Heart right ventricle (tissue), 16 donors: ENCODE measurements at regions not wholly inside any gene's neighbourhood (a gene's known extent, or its start where the extent isn't known, plus 50 kb on each side); places are given as distances from the start of the nearest gene placed in this dataset.

Experiments used
- ATAC-seq, 8 donors: fragments of 200-7000 bp; cut with Tn5 transposase; one replicate each; pipeline ENCODE4 v1.9.1; 2020; ENCODE audit warnings: mild to moderate bottlenecking in 8 of 8, moderate library complexity in 8 of 8, moderate number of reproducible peaks in 1 of 8
- DNase-seq, 2 donors: peaks; one replicate each; pipeline ENCODE4 v3.0.0-alpha.2; 2020
- H3K27ac ChIP-seq, 10 donors: fragments of 200-600 bp; sonication (generic) in 2 of 10; one replicate each; pipeline versions ENCODE4 v1.5.0 to v1.8.0; 2020 to 2022; ENCODE audit warnings: mild to moderate bottlenecking in 3 of 10
- H3K27me3 ChIP-seq, 7 donors: fragments of 200-600 bp; one replicate each; pipeline ENCODE4 v1.8.0; 2021 to 2022; ENCODE audit warnings: mild to moderate bottlenecking in 2 of 7
- H3K36me3 ChIP-seq, 9 donors: fragments of 200-600 bp; sonication (generic) in 1 of 9; one replicate each; pipeline versions ENCODE4 v1.5.0 to v1.8.0; 2020 to 2022; ENCODE audit warnings: mild to moderate bottlenecking in 2 of 9
- H3K4me1 ChIP-seq, 9 donors: fragments of 200-600 bp; sonication (generic) in 1 of 9; one replicate each; pipeline versions ENCODE4 v1.5.0 to v1.8.0; 2020 to 2022; ENCODE audit warnings: mild to moderate bottlenecking in 4 of 9
- H3K4me3 ChIP-seq, 10 donors: fragments of 200-600 bp; sonication (generic) in 2 of 10; one replicate each; pipeline versions ENCODE4 v1.5.0 to v1.8.0; 2020 to 2022; ENCODE audit warnings: mild to moderate bottlenecking in 7 of 10, moderate library complexity in 2 of 10
- H3K9me3 ChIP-seq, 11 donors: fragments of 200-600 bp in 10 of 11; sonication (generic) in 2 of 11; one replicate each; pipeline versions ENCODE4 v1.5.0 to v1.8.0; 2013 to 2022; ENCODE audit warnings: mild to moderate bottlenecking in 2 of 11, control low read depth in 1 of 11, moderate library complexity in 1 of 11
- CTCF ChIP-seq, 9 donors: fragments of 200-600 bp; sonication (generic) in 2 of 9; IDR thresholded peaks; one replicate each; pipeline versions ENCODE4 v1.5.0 to v1.8.0; 2021 to 2022; ENCODE audit warnings: antibody characterized with exemption in 9 of 9, mild to moderate bottlenecking in 5 of 9, moderate library complexity in 1 of 9
- WGBS, 2 donors: extraction: QIAGEN DNeasy Blood & Tissue Kit; methylation state at CpG; one replicate each; pipeline ENCODE4 v1.1.7; 2013; ENCODE audit warnings: inconsistent platforms in 1 of 2; 5-methylcytosine and 5-hydroxymethylcytosine counted together
- intact Hi-C, 10 donors: fragments of 100-400 bp; cut with DNase I; formaldehyde crosslinking; loops; one replicate each; pipeline versions ENCODE4 v1.11.1 to v1.14.2; 2022
- donor health status: Arrhythmogenic right ventricular cardiomyopathy.
- donor health status: ischemic (EF 13 %, LVEDD 7.1; RV severe dilation, severe dysfunction).
- donor health status: healthy with polysubstance abuse.
- donor health status: DM: no; HTN: yes; CAD: no.
- donor health status: DM: no; HTN: no; CAD: no.
- donor health status: ischemic (EF 25% LVEDD 6.9; RV normal size, moderate dysfunction).
- donor health status: ischemic (EF 25% LVEDD 5.7; RV mildly dilated, moderate dysfunction).
- donor health status: healthy.
- donor health status: DM: yes; HTN: yes; CAD: no.
- donor health status: Ischemic cardiomyopathy.
- donor health status: ischemic (EF 35%, LVEDD 5.7; RV mildly dilated, moderate dysfunction).
- donor health status: nonischemic (EF 11% LVEDD 7.7; RV severe dilation, severe dysfunction).
- donor health status: DM: yes; HTN: yes; CAD: no.
- donor health status: PGD.
- donor health status: ischemic (EF 29% LVEDD 5.4; RV normal size, mild dysfunction).
- donor health status: nonischemic (EF 23%, LVEDD 6.1; RV moderate dilation, normal function).

DNA sequence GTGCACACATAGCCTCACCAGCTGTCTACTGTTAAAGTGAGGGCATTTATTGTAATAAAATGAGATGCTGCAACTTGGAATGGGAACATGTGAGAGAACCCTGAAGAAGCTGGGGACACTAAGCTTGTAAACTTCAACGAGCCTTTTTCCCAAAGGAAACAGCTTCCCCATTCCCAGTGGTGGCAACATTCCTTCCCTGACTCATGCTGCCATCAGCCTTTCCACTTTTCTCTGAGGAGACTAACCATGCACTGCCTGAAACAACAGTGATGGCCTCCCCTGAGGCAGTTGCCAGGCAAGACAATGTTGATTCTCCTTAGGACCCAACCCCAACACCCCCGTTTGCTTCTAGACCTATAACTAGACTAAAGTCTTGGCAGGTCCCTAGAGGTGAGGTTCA is 928.3 kb downstream of the GLUD2 start:
- intact Hi-C loops: no loop called here
- 63 to 74% methylated on average over 2 of the region's 2 CpGs for WGBS, 2 donors
- Histone ChIP-seq H3K9me3 (peaks cover 0 to 33% (median 0%) of the 10 kb centered on the region in 11 donors), H3K4me3 (no peak overlapping the region), H3K36me3 (no peaks in the 10 kb centered on the region), H3K27ac (no peak overlapping the region), H3K27me3 (no peaks in the 10 kb centered on the region), H3K4me1 (no peaks in the 10 kb centered on the region)
- no peak for DNase-seq
- TF ChIP-seq CTCF (IDR thresholded peaks at IDR 0.05): no peak
- no peak for ATAC-seq

DNA sequence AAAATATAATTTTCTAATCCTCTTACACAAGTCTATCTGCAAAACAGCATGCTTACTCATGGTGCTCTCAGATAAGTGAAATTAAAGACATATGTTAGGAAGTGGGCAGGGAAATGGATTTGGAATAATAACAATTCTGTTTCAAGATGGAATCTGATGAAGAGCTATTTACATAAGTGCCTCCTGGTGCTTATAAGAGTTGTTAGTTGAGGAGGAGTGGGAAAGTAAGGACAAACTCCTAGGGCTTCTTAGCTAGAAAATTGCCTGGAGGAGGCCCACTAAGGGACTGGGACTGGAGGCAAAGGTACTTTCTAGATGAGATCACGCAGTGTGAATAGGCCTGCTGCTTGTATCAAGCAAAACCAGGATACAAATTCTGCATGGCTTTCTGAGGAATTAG is 939.8 kb downstream of the GLUD2 start:
- Histone ChIP-seq H3K27ac (no peak overlapping the region), H3K4me1 (no peaks in the 10 kb centered on the region), H3K36me3 (no peaks in the 10 kb centered on the region), H3K27me3 (no peaks in the 10 kb centered on the region), H3K9me3 (no peaks in the 10 kb centered on the region), H3K4me3 (no peak overlapping the region)
- TF ChIP-seq CTCF (IDR thresholded peaks at IDR 0.05): no peak
- WGBS, 2 donors: 76 to 92% methylated on average over 1 of the region's 1 CpG
- DNase-seq (no peak), ATAC-seq (no peak)
- intact Hi-C loops: no loop called here

DNA sequence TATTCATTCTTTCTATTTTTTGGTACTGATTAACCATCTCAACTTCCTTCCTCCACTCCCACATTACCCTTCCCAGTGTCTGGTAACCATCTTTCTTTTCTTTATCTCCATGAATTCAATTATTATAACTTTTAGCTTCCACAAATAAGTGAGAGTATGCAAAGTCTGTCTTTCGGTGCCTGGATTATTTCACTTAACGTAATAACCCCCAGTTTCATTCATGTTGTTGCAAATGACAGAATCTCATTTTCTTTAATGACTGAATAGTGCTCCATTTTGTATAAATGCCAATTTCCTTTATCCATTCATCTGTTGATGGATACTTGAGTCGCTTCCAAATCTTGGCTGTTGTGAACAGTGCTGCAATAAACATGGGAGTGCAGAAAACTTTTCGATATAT is 940.4 kb downstream of the GLUD2 start:
- H3K27me3 ChIP-seq: no peaks in the 10 kb centered on the region
- no peaks in the 10 kb centered on the region for H3K9me3 ChIP-seq
- ATAC-seq (no peak), DNase-seq (no peak)
- 79 to 82% methylated on average over 4 of the region's 4 CpGs for WGBS, 2 donors
- H3K4me1 ChIP-seq: no peaks in the 10 kb centered on the region
- H3K4me3 ChIP-seq: no peak overlapping the region
- intact Hi-C loops: no loop called here
- TF ChIP-seq CTCF (IDR thresholded peaks at IDR 0.05): no peak
- no peak overlapping the region for H3K27ac ChIP-seq
- H3K36me3 ChIP-seq: no peaks in the 10 kb centered on the region

- ATAC-seq: no peak
- Histone ChIP-seq H3K4me1 (no peaks in the 10 kb centered on the region), H3K27me3 (no peaks in the 10 kb centered on the region), H3K36me3 (no peaks in the 10 kb centered on the region), H3K4me3 (no peak overlapping the region), H3K27ac (no peak overlapping the region), H3K9me3 (peaks cover 0 to 4% (median 0%) of the 10 kb centered on the region in 11 donors)
- intact Hi-C loops: no loop called here
- DNase-seq: no peak
- TF ChIP-seq CTCF (IDR thresholded peaks at IDR 0.05): no peak
- 73% methylated on average over 6 to 10 of the region's 10 CpGs for WGBS, 2 donors
Measured at GRCh38 chrX:122004127-122004526, 956.7 kb downstream of the GLUD2 start.

DNA sequence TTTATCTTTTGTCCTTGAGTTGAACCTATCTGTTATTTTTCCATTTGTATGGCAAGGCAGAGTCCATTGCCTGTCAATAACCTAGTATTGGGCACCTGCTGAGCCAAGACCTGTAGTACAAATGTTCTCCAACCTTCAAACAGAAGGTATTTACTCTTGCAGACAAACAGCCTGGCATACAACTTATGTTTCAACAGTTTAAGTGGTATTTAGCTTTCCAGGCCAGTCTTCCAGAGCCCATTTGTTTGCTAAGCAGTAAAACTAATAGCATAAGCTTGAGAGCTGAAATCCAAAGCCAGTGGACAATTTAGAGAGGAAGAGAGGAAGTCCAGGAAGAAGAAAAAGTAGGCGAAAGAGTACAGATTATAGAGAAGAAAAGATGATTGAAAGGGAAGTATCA is 979.3 kb downstream of the GLUD2 start:
- no peak for TF ChIP-seq CTCF (IDR thresholded peaks at IDR 0.05)
- Histone ChIP-seq H3K36me3 (no peaks in the 10 kb centered on the region), H3K4me1 (no peaks in the 10 kb centered on the region), H3K4me3 (no peak overlapping the region), H3K27me3 (no peaks in the 10 kb centered on the region), H3K9me3 (peaks cover 0 to 11% (median 0%) of the 10 kb centered on the region in 11 donors), H3K27ac (no peak overlapping the region)
- 80 to 95% methylated on average over 1 of the region's 1 CpG for WGBS, 2 donors
- intact Hi-C loops: no loop called here
- DNase-seq: no peak
- no peak for ATAC-seq
